ENCODE measurements at regions not wholly inside any gene's neighbourhood (a gene's known extent, or its start where the extent isn't known, plus 50 kb on each side); places are given as distances from the start of the nearest gene placed in this dataset.

DNA sequence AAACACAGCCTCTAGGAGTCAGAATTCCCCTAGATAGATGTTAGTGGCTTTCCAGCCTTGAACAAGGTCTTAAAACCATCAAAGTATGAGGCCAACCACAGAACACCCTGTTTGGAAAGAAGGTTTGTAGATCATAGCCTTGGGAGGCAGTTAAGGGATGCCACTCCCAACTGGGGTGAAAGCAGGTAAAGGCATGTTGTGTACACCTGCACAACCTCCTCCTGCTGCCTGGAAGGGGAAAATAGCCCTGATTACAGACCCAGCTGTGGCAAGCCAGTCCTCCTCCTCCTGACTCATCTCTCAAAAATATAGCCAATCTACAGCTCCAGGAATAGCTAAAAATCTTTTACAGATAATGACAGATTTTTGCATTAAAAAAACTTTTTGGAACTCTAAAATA is 108.1 kb downstream of the RBM43 start:
- TF ChIP-seq CTCF (IDR thresholded peaks at IDR 0.05), result no peak
- no peak for TF ChIP-seq POLR2A (IDR thresholded peaks at IDR 0.05)
- Histone ChIP-seq H3K4me1 (no peaks in the 10 kb centered on the region), H3K27ac (no peak overlapping the region), H3K9me3 (no peaks in the 10 kb centered on the region), H3K4me3 (no peak overlapping the region), H3K27me3 (no peaks in the 10 kb centered on the region), H3K36me3 (no peaks in the 10 kb centered on the region)
- DNase-seq, result no peak

DNA sequence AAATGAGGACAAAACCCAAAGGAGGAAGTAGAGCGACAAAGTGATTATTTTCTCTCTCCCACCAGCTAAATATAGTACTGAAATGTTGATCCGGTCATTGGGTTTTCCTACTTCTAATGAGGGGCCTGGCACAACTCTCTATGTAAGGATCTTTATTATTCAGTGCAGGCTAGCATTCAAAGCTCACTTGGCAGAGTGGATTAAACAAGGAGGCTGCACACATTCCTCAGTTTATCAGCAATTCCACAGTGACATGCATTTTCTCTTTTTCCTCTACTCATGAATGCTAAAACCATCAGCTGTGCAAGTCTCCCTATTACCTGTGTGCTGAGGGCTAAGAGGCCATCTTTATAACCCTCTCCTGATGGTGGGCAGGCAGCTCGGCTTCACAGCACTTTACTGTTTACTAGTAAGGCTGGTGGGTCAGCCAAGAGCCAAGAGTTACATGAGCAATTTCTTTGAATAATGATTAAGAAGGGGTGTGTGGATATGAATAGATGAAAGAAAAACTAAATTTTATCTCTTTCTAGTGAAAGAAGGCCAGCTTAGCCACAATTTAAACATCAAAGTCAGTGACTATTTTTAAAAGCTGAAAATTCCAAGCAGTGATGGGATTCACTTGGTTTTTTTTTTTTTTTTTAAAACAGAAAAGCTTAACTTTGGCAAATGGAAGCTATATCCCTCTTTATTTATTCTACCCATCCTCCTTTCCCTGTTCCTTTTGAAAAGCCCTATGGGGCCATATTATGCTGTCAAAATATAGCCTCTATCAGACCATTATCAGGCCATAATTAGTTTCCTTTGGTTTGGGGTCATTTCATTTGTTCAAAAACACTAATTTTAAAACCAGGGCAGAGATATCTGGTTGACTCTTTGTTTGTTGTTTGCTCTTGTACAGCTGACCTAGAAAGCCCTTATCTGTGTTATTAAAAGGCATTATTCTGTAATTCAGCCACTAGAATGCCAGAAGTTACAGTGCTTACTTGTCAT is 111.0 kb downstream of the RBM43 start:
- H3K4me3 ChIP-seq, result no peak overlapping the region
- TF ChIP-seq POLR2A (IDR thresholded peaks at IDR 0.05) (no peak), CTCF (IDR thresholded peaks at IDR 0.05) (no peak)
- no peaks in the 10 kb centered on the region for H3K4me1 ChIP-seq
- H3K36me3 ChIP-seq, result no peaks in the 10 kb centered on the region
- H3K9me3 ChIP-seq, result no peaks in the 10 kb centered on the region
- DNase-seq, result no peak
- H3K27ac ChIP-seq, result no peak overlapping the region
- H3K27me3 ChIP-seq, result no peaks in the 10 kb centered on the region

DNA sequence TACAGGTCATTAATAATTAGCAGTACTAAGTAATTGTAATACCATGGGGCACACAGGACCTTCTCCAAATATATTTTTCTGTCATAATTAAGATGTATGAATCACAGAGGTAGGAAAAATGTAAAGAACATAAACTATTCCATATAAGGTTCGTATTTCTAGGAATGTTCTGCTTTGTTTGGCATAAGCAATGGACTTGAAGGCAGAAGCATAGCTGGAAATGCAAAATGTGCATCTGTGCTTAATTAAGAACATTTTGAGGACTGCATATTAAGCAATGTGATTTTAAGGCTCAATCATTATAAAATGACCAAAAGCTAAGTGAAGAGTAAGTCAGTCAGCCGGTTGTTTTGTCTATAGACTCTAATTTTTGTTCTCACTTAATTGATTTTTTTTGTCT is 123.2 kb downstream of the RBM43 start:
- DNase-seq, result no peak
- Histone ChIP-seq H3K27ac (no peak overlapping the region), H3K4me1 (no peaks in the 10 kb centered on the region), H3K9me3 (no peaks in the 10 kb centered on the region), H3K4me3 (no peak overlapping the region), H3K36me3 (no peaks in the 10 kb centered on the region), H3K27me3 (no peaks in the 10 kb centered on the region)
- no peak for TF ChIP-seq CTCF (IDR thresholded peaks at IDR 0.05)
- no peak for TF ChIP-seq POLR2A (IDR thresholded peaks at IDR 0.05)

DNA sequence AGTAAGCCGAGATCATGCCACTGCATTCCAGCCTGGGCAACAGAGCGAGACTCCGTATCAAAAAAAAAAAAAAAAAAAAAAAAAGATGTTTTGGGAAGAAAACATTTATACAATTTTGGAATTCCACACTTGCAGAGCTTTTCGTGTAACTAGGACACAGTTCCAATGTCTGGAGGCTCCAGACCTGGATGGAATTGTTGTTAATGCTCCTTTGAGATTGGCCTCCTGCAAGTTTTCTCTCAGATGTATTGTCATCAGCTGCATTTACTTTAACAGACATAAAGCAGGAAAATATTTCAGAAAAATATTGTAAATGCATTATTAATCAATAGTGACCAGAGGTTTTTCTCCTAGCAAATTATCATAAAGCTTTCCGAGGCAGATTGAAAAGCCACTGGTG is 124.1 kb downstream of the RBM43 start:
- no peak for TF ChIP-seq CTCF (IDR thresholded peaks at IDR 0.05)
- no peak for TF ChIP-seq POLR2A (IDR thresholded peaks at IDR 0.05)
- no peak for DNase-seq
- no peaks in the 10 kb centered on the region for H3K9me3 ChIP-seq
- no peaks in the 10 kb centered on the region for H3K4me1 ChIP-seq
- no peaks in the 10 kb centered on the region for H3K36me3 ChIP-seq
- H3K4me3 ChIP-seq, result no peak overlapping the region
- H3K27me3 ChIP-seq, result no peaks in the 10 kb centered on the region
- H3K27ac ChIP-seq, result no peak overlapping the region

GRCh38 chr2:151120011-151120410 is 141.7 kb downstream of the RBM43 start:
- Histone ChIP-seq H3K9me3 (no peaks in the 10 kb centered on the region), H3K4me3 (no peak overlapping the region), H3K4me1 (no peaks in the 10 kb centered on the region), H3K27me3 (no peaks in the 10 kb centered on the region), H3K36me3 (no peaks in the 10 kb centered on the region), H3K27ac (no peak overlapping the region)
- DNase-seq, result no peak
- no peak for TF ChIP-seq POLR2A (IDR thresholded peaks at IDR 0.05)
- no peak for TF ChIP-seq CTCF (IDR thresholded peaks at IDR 0.05)
